GM13977 (cell line): ENCODE measurements at regions not wholly inside any gene's neighbourhood (a gene's known extent, or its start where the extent isn't known, plus 50 kb on each side); places are given as distances from the start of the nearest gene placed in this dataset.

Source experiments
- DNase-seq: peaks from one replicate; pipeline ENCODE4 v3.0.0; 2012; ENCODE audit warnings: low spot score
- CTCF ChIP-seq: IDR thresholded peaks from 2 replicates; pipeline ENCODE4 v1.5.1; 2012; ENCODE audit warnings: mild to moderate bottlenecking, control low read depth; ENCODE audit not compliant: insufficient read depth; ENCODE audit errors: extremely low read depth, missing control alignments
- in situ Hi-C: fragments of 300-500 bp; cut with MboI; formaldehyde crosslinking; loops from one replicate; pipeline ENCODE4 v1.12.0; 2022; ENCODE audit warnings: low sequenced_read_pairs, low pct_unique_long_range_greater_than_20kb, mixed read lengths, inconsistent platforms; ENCODE audit not compliant: unreplicated experiment

- TF ChIP-seq CTCF = no peak
- no peak for DNase-seq
- in situ Hi-C loops = no loop called here
Measured at GRCh38 chr5:141780240-141780951, 97.8 kb downstream of the PCDH1 start.

GRCh38 chr5:141779503-141779973, 97.5 kb upstream of the ARAP3 start:
- in situ Hi-C loops = no loop called here
- TF ChIP-seq CTCF = no peak
- no peak for DNase-seq

- no peak for TF ChIP-seq CTCF
- in situ Hi-C loops = no loop called here
- DNase-seq = no peak
Measured at GRCh38 chr5:141778683-141779082, 96.7 kb upstream of the ARAP3 start.

GRCh38 chr5:141778206-141778605, 96.2 kb upstream of the ARAP3 start:
- in situ Hi-C loops = no loop called here
- no peak for DNase-seq
- TF ChIP-seq CTCF = no peak

GRCh38 chr5:141777711-141778110, 95.7 kb upstream of the ARAP3 start:
- DNase-seq = no peak
- in situ Hi-C loops = no loop called here
- no peak for TF ChIP-seq CTCF

GRCh38 chr5:141777130-141777529, 95.1 kb upstream of the ARAP3 start:
- no peak for DNase-seq
- no peak for TF ChIP-seq CTCF
- in situ Hi-C loops = no loop called here
